Gastroesophageal sphincter (tissue), 4 donors: ENCODE measurements at regions not wholly inside any gene's neighbourhood (a gene's known extent, or its start where the extent isn't known, plus 50 kb on each side); places are given as distances from the start of the nearest gene placed in this dataset.

Source experiments
- ATAC-seq: fragments of 150-250 bp; one replicate; pipeline ENCODE4 v1.9.1; 2016; ENCODE audit warnings: mild to moderate bottlenecking, moderate library complexity
- H3K27ac ChIP-seq, 4 donors: fragments of 200-600 bp; sonication (generic) in 3 of 4; 1 replicate in 3 of 4; 2 replicates in 1 of 4; pipeline ENCODE4 v1.5.1; 2016 to 2019
- H3K27me3 ChIP-seq: fragments of 200-600 bp; sonication (generic); one replicate; pipeline ENCODE4 v1.5.1; 2019
- H3K36me3 ChIP-seq, 2 donors: fragments of 200-600 bp; sonication (generic); one replicate each; pipeline ENCODE4 v1.5.1; 2019; ENCODE audit warnings: control low read depth in 1 of 2
- H3K4me1 ChIP-seq, 3 donors: fragments of 200-600 bp; sonication (generic); 1 replicate in 2 of 3; 2 replicates in 1 of 3; pipeline ENCODE4 v1.5.1; 2016 to 2019; ENCODE audit warnings: control low read depth in 2 of 3
- H3K4me3 ChIP-seq, 2 donors: fragments of 200-600 bp; sonication (generic); one replicate each; pipeline ENCODE4 v1.5.1; 2019; ENCODE audit warnings: mild to moderate bottlenecking in 1 of 2, moderate library complexity in 1 of 2
- H3K9me3 ChIP-seq, 3 donors: fragments of 200-600 bp; sonication (generic); one replicate each; pipeline ENCODE4 v1.5.1; 2017 to 2019; ENCODE audit warnings: control low read depth in 2 of 3
- EP300 ChIP-seq: sonication (generic); formaldehyde crosslinking; IDR thresholded peaks from one replicate; pipeline ENCODE4 v1.6.1; 2017; ENCODE audit warnings: antibody characterized with exemption, mild to moderate bottlenecking
- POLR2A ChIP-seq, 2 donors: fragments of 450-650 bp; IDR thresholded peaks; one replicate each; pipeline ENCODE4 v1.6.1; 2017; ENCODE audit warnings: antibody characterized with exemption in 2 of 2, mild to moderate bottlenecking in 2 of 2, moderate library complexity in 1 of 2
- POLR2AphosphoS5 ChIP-seq: sonication (generic); formaldehyde crosslinking; IDR thresholded peaks from one replicate; pipeline ENCODE4 v1.6.1; 2017; ENCODE audit warnings: antibody characterized with exemption
- WGBS, 2 donors: methylation state at CpG; one replicate each; pipeline ENCODE4 v1.1.5; 2018; ENCODE audit warnings: low coverage in 1 of 2; 5-methylcytosine and 5-hydroxymethylcytosine counted together
- TF ChIP-seq, protein P1 (sequence below), 4 experiments: fragments of 200-600 bp in 2 of 4; fragments of 450-650 bp in 2 of 4; sonication (generic) in 1 of 4; IDR thresholded peaks; one replicate each; pipeline ENCODE4 v1.5.1; 2017 to 2019; ENCODE audit warnings: antibody characterized with exemption in 4 of 4, mild to moderate bottlenecking in 2 of 4, moderate library complexity in 2 of 4

DNA sequence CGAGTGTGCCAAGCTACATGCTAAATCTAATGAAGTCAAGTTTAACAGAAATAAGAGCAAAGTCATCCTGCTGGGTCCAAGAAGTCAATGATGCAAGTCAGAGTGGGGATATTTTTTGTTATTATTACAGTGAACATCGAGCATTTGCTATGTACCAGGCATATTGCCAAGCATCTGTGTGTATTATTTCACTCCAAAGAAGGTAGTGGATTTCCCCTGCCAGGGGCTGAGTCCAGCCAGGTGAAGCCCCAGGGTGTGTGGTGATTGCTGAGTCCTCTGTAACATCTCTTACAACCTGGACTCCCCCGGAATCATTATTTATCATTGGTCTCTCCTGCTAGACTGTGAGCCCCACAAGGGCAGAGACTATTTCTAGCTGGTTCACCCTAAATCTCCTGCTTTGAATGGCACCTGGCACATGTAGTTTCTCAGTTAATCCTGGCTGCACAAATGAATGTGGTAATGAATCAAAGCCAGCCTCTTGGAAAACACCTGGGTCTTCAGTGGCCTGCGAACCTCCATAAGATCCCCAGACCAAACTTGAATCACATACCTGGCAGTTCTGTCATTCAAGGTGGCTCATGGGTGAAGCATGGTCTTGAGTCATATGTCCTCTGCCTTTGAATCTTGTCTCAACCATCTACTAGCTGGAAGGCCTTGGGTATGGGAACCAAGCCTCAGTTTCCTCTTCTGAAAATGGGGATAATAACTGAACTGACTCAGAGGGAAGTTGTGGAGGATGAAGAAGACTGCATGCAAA is 549.2 kb downstream of the MIAT start:
- 31 to 36% methylated on average over 3 of the region's 4 CpGs for WGBS, 2 donors
- no peaks in the 10 kb centered on the region for H3K27me3 ChIP-seq
- peak overlapping the region in 3 of 4 donors; percentile 65 to 79 (median 77) for H3K27ac ChIP-seq
- ATAC-seq, result no peak
- TF ChIP-seq POLR2A (IDR thresholded peaks at IDR 0.05) (no peak), POLR2AphosphoS5 (peak; percentile 40)
- no peaks in the 10 kb centered on the region for H3K36me3 ChIP-seq
- H3K4me1 ChIP-seq, result peaks cover 0 to 45% (median 9%) of the 10 kb centered on the region in 3 donors
- H3K4me3 ChIP-seq, result no peak overlapping the region
- H3K9me3 ChIP-seq, result peaks cover 0 to 6% (median 0%) of the 10 kb centered on the region in 3 donors

GRCh38 chr22:27207266-27207665 is 549.9 kb downstream of the MIAT start:
- Histone ChIP-seq H3K4me1 (peaks cover 0 to 45% (median 13%) of the 10 kb centered on the region in 3 donors), H3K36me3 (no peaks in the 10 kb centered on the region), H3K4me3 (no peak overlapping the region), H3K27me3 (no peaks in the 10 kb centered on the region), H3K27ac (peak overlapping the region in 1 of 4 donors; percentile 79), H3K9me3 (peaks cover 0 to 9% (median 0%) of the 10 kb centered on the region in 3 donors)
- WGBS, 2 donors, result 73 to 88% methylated on average over 1 to 3 of the region's 5 CpGs
- no peak for TF ChIP-seq EP300
- no peak for TF ChIP-seq POLR2AphosphoS5
- no peak for TF ChIP-seq POLR2A (IDR thresholded peaks at IDR 0.05)
- TF ChIP-seq, protein P1, sequence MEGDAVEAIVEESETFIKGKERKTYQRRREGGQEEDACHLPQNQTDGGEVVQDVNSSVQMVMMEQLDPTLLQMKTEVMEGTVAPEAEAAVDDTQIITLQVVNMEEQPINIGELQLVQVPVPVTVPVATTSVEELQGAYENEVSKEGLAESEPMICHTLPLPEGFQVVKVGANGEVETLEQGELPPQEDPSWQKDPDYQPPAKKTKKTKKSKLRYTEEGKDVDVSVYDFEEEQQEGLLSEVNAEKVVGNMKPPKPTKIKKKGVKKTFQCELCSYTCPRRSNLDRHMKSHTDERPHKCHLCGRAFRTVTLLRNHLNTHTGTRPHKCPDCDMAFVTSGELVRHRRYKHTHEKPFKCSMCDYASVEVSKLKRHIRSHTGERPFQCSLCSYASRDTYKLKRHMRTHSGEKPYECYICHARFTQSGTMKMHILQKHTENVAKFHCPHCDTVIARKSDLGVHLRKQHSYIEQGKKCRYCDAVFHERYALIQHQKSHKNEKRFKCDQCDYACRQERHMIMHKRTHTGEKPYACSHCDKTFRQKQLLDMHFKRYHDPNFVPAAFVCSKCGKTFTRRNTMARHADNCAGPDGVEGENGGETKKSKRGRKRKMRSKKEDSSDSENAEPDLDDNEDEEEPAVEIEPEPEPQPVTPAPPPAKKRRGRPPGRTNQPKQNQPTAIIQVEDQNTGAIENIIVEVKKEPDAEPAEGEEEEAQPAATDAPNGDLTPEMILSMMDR (IDR thresholded peaks at IDR 0.05), result no peak
- ATAC-seq, result no peak

GRCh38 chr22:27207907-27208306 is 550.5 kb downstream of the MIAT start:
- Histone ChIP-seq H3K27ac (no peak overlapping the region), H3K36me3 (no peaks in the 10 kb centered on the region), H3K27me3 (no peaks in the 10 kb centered on the region), H3K4me1 (peaks cover 0 to 45% (median 15%) of the 10 kb centered on the region in 3 donors), H3K9me3 (peaks cover 0 to 9% (median 0%) of the 10 kb centered on the region in 3 donors), H3K4me3 (no peak overlapping the region)
- TF ChIP-seq POLR2AphosphoS5, result no peak
- TF ChIP-seq, protein P1 (IDR thresholded peaks at IDR 0.05), result no peak
- peak; percentile 13 for ATAC-seq
- 43 to 60% methylated on average over 2 to 3 of the region's 4 CpGs for WGBS, 2 donors

DNA sequence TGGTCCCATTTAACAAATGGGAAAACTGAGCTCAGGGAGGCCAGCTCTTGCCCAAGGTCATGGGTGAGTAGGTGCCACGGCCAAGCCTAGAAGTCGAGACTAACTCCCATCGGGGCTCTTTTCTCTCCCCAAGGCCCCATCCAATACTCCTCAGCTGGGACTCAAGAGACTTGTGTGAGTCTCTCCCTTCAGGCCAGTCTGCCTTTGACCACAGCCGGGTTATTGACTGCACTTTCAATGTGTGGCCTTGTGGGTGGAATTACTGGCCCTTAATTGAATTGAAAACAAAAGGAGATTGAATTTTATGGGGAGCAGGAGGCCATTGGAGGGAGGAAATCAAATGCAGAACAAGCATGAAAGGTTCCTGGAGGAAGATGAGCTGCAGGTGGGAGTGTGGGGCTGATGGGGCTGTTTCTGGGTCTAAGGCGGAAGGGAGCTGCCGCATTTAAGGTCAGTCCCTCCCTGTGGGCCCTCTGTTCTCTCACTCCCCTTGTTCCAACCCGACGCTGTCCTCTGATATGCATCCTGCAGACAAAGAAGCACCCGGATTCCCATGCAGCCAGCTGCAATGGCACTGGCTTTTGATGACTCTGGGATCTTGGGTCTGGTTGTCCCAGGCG is 552.8 kb downstream of the MIAT start:
- no peaks in the 10 kb centered on the region for H3K27me3 ChIP-seq
- ATAC-seq, result no peak
- no peaks in the 10 kb centered on the region for H3K36me3 ChIP-seq
- no peak overlapping the region for H3K27ac ChIP-seq
- peaks cover 0 to 55% (median 18%) of the 10 kb centered on the region in 3 donors for H3K4me1 ChIP-seq
- H3K4me3 ChIP-seq, result no peak overlapping the region
- TF ChIP-seq POLR2AphosphoS5, result no peak
- no peak for TF ChIP-seq POLR2A (IDR thresholded peaks at IDR 0.05)
- TF ChIP-seq, protein P1 (IDR thresholded peaks at IDR 0.05), result no peak
- no peak for TF ChIP-seq EP300
- 83 to 85% methylated on average over 3 to 6 of the region's 10 CpGs for WGBS, 2 donors
- peaks cover 0 to 9% (median 0%) of the 10 kb centered on the region in 3 donors for H3K9me3 ChIP-seq

- no peak for ATAC-seq
- H3K27ac ChIP-seq, result peak overlapping the region in 3 of 4 donors; percentile 81 to 83 (median 82)
- WGBS, 2 donors, result 35 to 48% methylated on average over 4 of the region's 4 CpGs
- H3K27me3 ChIP-seq, result no peaks in the 10 kb centered on the region
- no peak overlapping the region for H3K4me3 ChIP-seq
- no peak for TF ChIP-seq EP300
- TF ChIP-seq, protein P1 (IDR thresholded peaks at IDR 0.05), result no peak
- H3K36me3 ChIP-seq, result no peaks in the 10 kb centered on the region
- peaks cover 0 to 9% (median 0%) of the 10 kb centered on the region in 3 donors for H3K9me3 ChIP-seq
- H3K4me1 ChIP-seq, result peaks cover 0 to 44% (median 15%) of the 10 kb centered on the region in 3 donors
Observed at GRCh38 chr22:27212102-27212501, 554.7 kb downstream of the MIAT start.
